Posterior vena cava (tissue), 2 donors: ENCODE measurements at regions not wholly inside any gene's neighbourhood (a gene's known extent, or its start where the extent isn't known, plus 50 kb on each side); places are given as distances from the start of the nearest gene placed in this dataset.
"Not testable (repeated sequence)": the region's sequence is repeated elsewhere in the genome, so short reads cannot be mapped to it uniquely, and the experiment has no call there.

Source experiments
- DNase-seq: peaks from one replicate; pipeline ENCODE4 v3.0.0-alpha.2; 2020; ENCODE audit warnings: low spot score
- intact Hi-C, 2 donors: fragments of 100-400 bp; cut with DNase I; formaldehyde crosslinking; loops; one replicate each; pipeline versions ENCODE4 v1.14.1 to v1.14.2; 2022 to 2023
- donor health status: DM: yes; HTN: yes; CAD: no.
- donor health status: DM: yes; HTN: yes; CAD: no.

GRCh38 chr3:116512281-116512680 lies 67.0 kb upstream of the LSAMP start:
- no peak for DNase-seq
- intact Hi-C loops, result no loop called here

GRCh38 chr3:116512931-116513330 lies 67.6 kb upstream of the LSAMP start:
- DNase-seq, result no peak
- intact Hi-C loops, result no loop called here

- DNase-seq, result no peak
- intact Hi-C loops, result no loop called here
Measured at GRCh38 chr3:116515973-116516372, 70.7 kb upstream of the LSAMP start.

DNA sequence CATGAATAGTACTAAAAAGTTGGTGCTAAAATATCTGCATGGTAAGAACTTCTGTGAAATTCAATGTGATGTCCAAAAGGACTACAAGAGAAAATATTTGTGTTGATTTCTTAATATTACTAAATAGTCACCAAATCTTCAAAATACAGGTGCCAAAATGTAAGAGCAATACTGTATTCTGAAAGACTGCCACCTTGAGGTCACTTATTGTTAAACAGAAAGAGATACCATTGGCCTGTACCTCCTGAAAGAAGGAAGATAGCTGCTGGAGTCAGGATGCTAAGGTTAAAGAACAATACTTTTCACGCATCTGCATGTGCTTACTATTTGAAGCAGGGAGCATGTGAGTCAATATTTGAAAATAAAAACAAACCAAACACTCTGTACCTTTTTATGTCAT lies 72.0 kb upstream of the LSAMP start:
- intact Hi-C loops, result no loop called here

DNA sequence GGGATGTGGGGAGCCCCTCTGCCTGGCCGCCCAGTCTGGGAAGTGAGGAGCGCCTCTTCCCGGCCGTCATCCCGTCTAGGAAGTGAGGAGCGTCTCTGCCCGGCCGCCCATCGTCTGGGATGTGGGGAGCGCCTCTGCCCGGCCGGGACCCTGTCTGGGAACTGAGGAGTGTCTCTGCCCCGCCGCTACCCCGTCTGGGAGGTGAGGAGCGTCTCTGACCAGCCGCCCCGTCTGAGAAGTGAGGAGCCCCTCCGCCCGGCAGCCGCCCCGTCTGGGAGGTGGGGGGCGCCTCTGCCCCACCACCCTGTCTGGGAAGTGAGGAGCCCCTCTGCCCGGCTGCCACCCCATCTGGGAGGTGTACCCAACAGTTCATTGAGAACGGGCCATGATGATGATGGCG lies 73.8 kb upstream of the LSAMP start:
- DNase-seq, intact Hi-C loops: not testable (repeated sequence)

More for the DNA sequence above, 72.0 kb upstream of the LSAMP start:
- no peak for DNase-seq

- intact Hi-C loops, result not testable (repeated sequence)
Measured at GRCh38 chr3:116519823-116520222, 74.5 kb upstream of the LSAMP start.

DNA sequence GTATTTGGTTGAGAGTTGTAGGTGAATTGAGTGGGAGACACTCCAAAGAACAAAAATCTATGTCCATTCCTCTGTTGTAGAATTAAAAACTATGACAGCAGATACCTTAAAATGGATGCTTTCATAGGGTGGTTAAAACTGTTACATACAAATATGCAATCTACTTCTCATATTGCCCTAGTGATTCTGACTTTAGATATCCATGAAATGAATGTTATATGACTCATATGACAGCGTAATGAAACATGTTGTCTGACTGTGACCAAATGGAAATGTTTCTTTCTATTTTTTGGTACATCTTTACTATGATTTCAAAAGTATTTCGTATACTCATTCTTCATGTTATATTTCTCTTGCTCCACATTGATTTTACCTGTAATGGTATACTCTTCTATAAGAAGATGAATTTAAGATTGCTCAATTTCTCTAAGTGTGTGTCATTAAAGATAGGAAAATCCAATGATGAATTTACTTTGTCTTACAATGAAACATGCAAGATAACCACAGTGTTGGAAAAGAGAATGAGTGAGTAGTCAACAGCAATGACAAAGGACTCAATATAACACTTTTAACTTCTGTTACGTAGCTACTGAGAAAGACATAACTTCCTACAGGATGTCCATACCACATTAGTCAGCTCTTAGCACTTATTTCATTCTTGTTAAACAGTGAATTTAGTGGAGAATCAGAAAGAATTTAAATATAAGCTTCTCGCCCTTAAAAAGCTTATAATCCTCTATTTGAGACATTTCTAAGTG lies 79.3 kb upstream of the LSAMP start:
- intact Hi-C loops, result no loop called here
- no peak for DNase-seq

More at GRCh38 chr3:116519823-116520222, 74.5 kb upstream of the LSAMP start:
- not testable (repeated sequence) for DNase-seq

DNA sequence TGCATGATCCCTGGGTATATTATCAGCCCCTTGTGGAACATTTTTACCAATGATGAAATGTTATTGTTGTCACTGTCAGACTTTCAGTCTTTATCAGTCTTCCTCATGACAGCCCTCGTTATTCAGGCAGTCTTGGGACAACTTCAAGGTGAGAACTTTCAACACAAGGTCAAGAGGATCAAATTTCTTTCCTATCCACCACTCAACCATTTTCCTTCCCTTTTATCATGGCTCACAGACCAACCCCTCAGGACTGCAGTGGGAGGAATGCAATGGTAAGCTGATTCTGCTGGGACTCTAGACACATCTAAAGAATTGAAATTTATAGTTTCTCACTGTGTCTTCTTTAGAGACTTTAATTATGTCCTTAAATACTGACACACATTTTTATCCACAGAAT lies 107.0 kb upstream of the LSAMP start:
- DNase-seq, result no peak
- intact Hi-C loops, result no loop called here

- no peak for DNase-seq
- intact Hi-C loops, result no loop called here
Measured at GRCh38 chr3:116553355-116553754, 108.1 kb upstream of the LSAMP start.

- no peak for DNase-seq
- intact Hi-C loops, result no loop called here
Measured at GRCh38 chr3:116561529-116561928, 116.2 kb upstream of the LSAMP start.

- intact Hi-C loops, result no loop called here
- DNase-seq, result no peak
Measured at GRCh38 chr3:116563351-116563750, 118.1 kb upstream of the LSAMP start.

DNA sequence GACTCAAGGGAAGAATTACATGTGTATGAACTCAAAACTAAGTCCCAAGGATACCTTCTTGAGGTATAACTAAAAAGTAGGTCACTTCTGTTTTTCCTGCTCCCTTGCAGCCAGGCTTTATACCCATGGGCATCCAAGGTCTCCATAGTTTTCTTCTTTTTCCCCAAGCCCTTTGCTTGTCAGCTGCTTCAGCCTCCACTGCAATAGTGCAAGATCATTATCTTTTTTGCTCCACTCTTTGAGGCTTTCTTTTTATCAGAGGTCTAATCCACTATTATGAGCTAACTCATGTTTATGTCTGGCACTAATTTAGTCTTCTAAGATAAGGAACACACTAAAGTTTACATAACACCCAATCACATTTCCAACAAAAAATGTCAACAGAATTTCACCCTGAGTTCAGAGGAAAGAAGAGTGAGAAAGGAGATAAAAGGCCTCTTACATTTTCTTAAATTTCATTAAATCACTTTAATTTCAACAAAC lies 121.2 kb upstream of the LSAMP start:
- DNase-seq, result no peak
- intact Hi-C loops, result no loop called here

GRCh38 chr3:116569611-116570010 lies 124.3 kb upstream of the LSAMP start:
- no peak for DNase-seq
- intact Hi-C loops, result no loop called here

GRCh38 chr3:116579840-116580239 lies 129.7 kb upstream of the TUSC7 start:
- intact Hi-C loops, result no loop called here
- DNase-seq, result no peak

DNA sequence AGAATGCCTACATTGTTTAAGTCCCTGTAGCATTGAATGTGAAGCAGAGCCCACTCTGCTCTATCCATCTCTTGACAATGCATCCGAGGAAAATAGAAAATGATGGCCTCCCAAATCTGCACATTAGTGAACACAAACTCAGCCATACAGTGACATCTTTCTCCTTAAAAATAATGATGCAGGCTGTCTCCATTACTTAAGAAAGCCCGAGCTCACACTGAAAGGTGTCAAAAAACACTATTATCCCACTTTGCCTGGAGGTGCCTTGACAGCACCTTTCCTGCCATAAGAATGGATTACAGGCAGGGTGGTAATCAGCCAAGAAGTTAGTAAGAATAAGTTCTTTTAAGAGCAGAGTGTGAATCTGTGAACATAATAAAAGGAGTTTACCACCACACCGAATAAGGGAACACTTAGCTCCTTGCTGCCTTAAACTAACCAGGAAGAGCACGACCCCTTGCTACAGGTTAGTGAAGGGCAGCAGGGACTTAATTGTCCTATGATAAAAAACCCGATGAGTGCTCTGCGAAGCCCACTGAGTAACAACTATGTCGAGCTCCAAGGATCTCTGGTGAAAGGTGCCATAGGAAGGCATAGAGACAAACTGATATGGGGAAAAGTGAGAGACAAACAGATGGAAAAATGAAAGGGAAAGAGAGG lies 123.2 kb upstream of the TUSC7 start:
- DNase-seq, result no peak
- intact Hi-C loops, result no loop called here

DNA sequence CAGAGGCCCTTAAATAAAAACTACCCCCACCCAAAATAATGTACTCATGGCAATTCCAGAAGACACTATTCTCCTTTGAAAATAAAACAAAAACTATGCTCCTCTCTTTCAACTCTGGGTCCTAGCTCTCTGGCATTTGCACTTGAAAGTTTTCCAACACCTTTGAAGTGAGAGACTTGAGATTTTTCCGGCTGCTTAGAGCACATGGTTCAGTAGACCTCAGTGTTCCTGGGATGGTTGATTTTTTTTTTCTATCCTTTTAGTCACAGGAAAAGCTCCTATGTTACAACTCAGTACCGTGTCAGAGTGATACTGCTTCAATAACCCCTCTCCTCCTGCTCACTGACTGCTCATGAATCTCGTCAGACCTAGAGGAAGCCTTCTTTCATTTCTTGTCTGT lies 118.3 kb upstream of the TUSC7 start:
- DNase-seq, result no peak
- intact Hi-C loops, result no loop called here

GRCh38 chr3:116601206-116601605 lies 108.4 kb upstream of the TUSC7 start:
- intact Hi-C loops, result no loop called here
- DNase-seq, result no peak

DNA sequence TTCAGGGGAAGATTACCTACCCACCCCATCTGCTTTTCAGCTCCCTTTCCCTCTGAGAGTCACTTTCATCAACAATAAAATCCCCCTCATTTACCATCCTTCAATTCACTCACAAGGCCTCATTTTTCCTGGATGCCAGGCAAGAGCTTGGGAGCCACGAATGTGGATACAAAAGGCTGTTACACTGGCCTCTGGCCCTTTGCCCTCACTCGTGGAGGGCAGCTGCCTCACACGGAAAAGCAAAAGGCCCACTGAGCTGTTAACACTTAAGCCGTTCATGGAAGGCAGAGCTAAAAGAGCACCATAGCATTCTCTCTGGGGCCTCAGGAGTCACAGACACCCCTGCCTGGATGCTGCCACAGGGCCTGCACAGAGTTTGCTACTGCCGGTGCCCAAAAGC lies 102.4 kb upstream of the TUSC7 start:
- intact Hi-C loops, result loop anchor here in 1 of 2 donors (2.0 kb wide), 1 partner anchor 16 kb away; no protein-coding TSS in a partner anchor
- no peak for DNase-seq

DNA sequence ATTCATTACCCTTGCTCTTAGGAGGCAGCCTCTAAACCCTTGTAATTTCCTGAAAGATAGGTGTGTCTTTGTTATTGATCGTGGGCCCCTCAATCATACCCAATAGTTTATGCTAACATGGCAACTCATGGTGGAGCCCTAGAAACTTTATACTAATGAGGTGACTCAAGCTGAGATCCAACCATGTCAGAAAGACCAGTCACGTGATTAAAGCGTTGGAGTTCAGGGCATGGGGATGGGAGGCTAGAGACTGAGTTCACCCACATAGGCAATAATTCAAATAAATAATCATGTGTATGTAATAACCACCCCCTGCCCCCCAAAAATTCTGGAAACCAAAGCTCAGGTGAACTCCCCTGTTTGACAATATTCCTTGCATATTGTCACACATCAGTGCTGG lies 99.5 kb upstream of the TUSC7 start:
- DNase-seq, result no peak
- intact Hi-C loops, result no loop called here

- intact Hi-C loops, result no loop called here
- no peak for DNase-seq
Measured at GRCh38 chr3:116614795-116615362, 94.7 kb upstream of the TUSC7 start.

GRCh38 chr3:116618138-116618537 lies 91.4 kb upstream of the TUSC7 start:
- DNase-seq, result no peak
- intact Hi-C loops, result no loop called here
